ENCODE measurements at regions not wholly inside any gene's neighbourhood (a gene's known extent, or its start where the extent isn't known, plus 50 kb on each side); places are given as distances from the start of the nearest gene placed in this dataset.
A peak's percentile ranks its signal among the peaks of the same experiment; 100 is the strongest.

GRCh38 chr13:103349211-103349980 lies 283.2 kb upstream of the SLC10A2 start:
- Histone ChIP-seq H3K4me3 (ENCODE audit: extremely low read depth in 1 of 4, insufficient read depth in 2 of 4, low read depth in 3 of 4, low read length in 4 of 4) (no peak overlapping the region), H3K79me1 (ENCODE audit: low read depth, low read length) (no peaks in the 10 kb centered on the region), H2BK15ac (ENCODE audit: low read length) (no peak overlapping the region), H3K9me3 (ENCODE audit: insufficient read depth in 2 of 2, low read depth in 1 of 2, low read length in 1 of 2) (no peaks in the 10 kb centered on the region), H3K9ac (replicated peaks in 1 of 4; ENCODE audit: extremely low read depth in 1 of 4, low read depth in 3 of 4, low read length in 3 of 4) (no peak overlapping the region), H4K5ac (ENCODE audit: insufficient read length, low read depth, low read length) (no peak overlapping the region), H3K36me3 (ENCODE audit: control insufficient read depth in 2 of 4, insufficient read depth in 4 of 4, low read length in 3 of 4) (no peaks in the 10 kb centered on the region), H2AFZ (ENCODE audit: low read length) (peak overlapping the region; percentile 52; the same call in 1 of the 2 replicates), H3K56ac (replicated peaks; ENCODE audit: insufficient read length, low read depth, low read length) (no peak overlapping the region), H2BK120ac (replicated peaks; ENCODE audit: low read depth, low read length) (no peak overlapping the region), H3K27me3 (replicated peaks in 1 of 4; ENCODE audit: control insufficient read depth in 3 of 4, extremely low read depth in 1 of 4, insufficient read depth in 3 of 4, low read length in 3 of 4) (no peaks in the 10 kb centered on the region), H3K23me2 (ENCODE audit: low read depth, low read length) (peaks cover 6% of the 10 kb centered on the region; the same call in 1 of the 2 replicates), H3K14ac (ENCODE audit: insufficient read length) (no peak overlapping the region), H3K4me2 (ENCODE audit: insufficient read depth in 1 of 2, low read depth in 2 of 2, low read length in 2 of 2) (no peak overlapping the region), H2BK12ac (ENCODE audit: low read depth, low read length) (no peak overlapping the region), H3K18ac (ENCODE audit: extremely low read depth, low read length) (no peak overlapping the region), H3K4ac (replicated peaks; ENCODE audit: insufficient read length, low read depth, low read length) (no peak overlapping the region), H2BK20ac (ENCODE audit: low read length) (no peak overlapping the region), H3K79me2 (ENCODE audit: control insufficient read depth in 1 of 2, insufficient read depth in 2 of 2, low read length in 2 of 2) (no peaks in the 10 kb centered on the region), H4K20me1 (replicated peaks in 1 of 2; ENCODE audit: control insufficient read depth in 1 of 2, insufficient read depth in 2 of 2, low read length in 2 of 2) (no peaks in the 10 kb centered on the region), H2AK5ac (ENCODE audit: low read depth, low read length) (no peak overlapping the region), H2BK5ac (ENCODE audit: low read depth, low read length) (no peak overlapping the region), H3K27ac (ENCODE audit: low read depth, low read length) (no peak overlapping the region), H4K8ac (ENCODE audit: extremely low read depth, insufficient read depth, low read length) (no peak overlapping the region), H3K23ac (ENCODE audit: insufficient read length) (no peak overlapping the region), H3K4me1 (replicated peaks in 1 of 4; ENCODE audit: control insufficient read depth in 3 of 4, insufficient read depth in 4 of 4, low read length in 3 of 4) (peaks cover 0 to 9% (median 6%) of the 10 kb centered on the region in 4 experiments; a peak in 5 of 7 replicates), H4K91ac (replicated peaks; ENCODE audit: insufficient read length, low read length) (no peak overlapping the region)
- WGBS, 2 experiments (ENCODE audit: extremely low coverage in 1 of 2, insufficient coverage in 1 of 2, insufficient read length in 1 of 2, insufficient replicate concordance in 2 of 2, low coverage in 1 of 2, low lambda C conversion rate in 2 of 2, missing lambda C conversion rate in 1 of 2) = 85% methylated on average over 6 of the region's 6 CpGs; no CpG with 5 or more reads in 1 of the 2 experiments
- ChIA-PET POLR2A (ENCODE audit: partially characterized antibody) (no interaction called here), CTCF (ENCODE audit: partially characterized antibody) (interaction anchor here (0.6 to 1.6 kb wide), 4 partner anchors 75 to 1081 kb away, joined by 3 read pairs; no protein-coding TSS in a partner anchor)
- DNase-seq (ENCODE audit: low read depth in 1 of 2, low spot score in 2 of 2) = no peak
- FAIRE-seq = no peak
- TF ChIP-seq FOSL1 (IDR thresholded peaks at IDR 0.05; ENCODE audit: insufficient read depth, low read depth, low read length) (no peak), SP4 (IDR thresholded peaks at IDR 0.05; ENCODE audit: low read length) (no peak), BCL11A (IDR thresholded peaks at IDR 0.05; ENCODE audit: low read depth in 2 of 2, low read length in 2 of 2) (no peak), BRCA1 (IDR thresholded peaks at IDR 0.05; ENCODE audit: low read depth, low read length) (no peak), CBX5 (IDR thresholded peaks at IDR 0.05; ENCODE audit: low read depth, low read length) (no peak), GABPA (IDR thresholded peaks at IDR 0.05; ENCODE audit: borderline replicate concordance, insufficient read depth, low read length) (no peak), TEAD4 (IDR thresholded peaks at IDR 0.05; ENCODE audit: low read depth, low read length) (no peak), MAX (IDR thresholded peaks at IDR 0.05) (no peak), KDM1A (IDR thresholded peaks at IDR 0.05; ENCODE audit: borderline replicate concordance, low read length) (no peak), HDAC6 (IDR thresholded peaks at IDR 0.05; ENCODE audit: low read depth, low read length) (no peak), RXRA (IDR thresholded peaks at IDR 0.05; ENCODE audit: insufficient read depth, low read depth, low read length) (no peak), POU5F1 (IDR thresholded peaks at IDR 0.05; ENCODE audit: low read depth, low read length) (no peak), SIX5 (IDR thresholded peaks at IDR 0.05; ENCODE audit: low read depth, low read length) (no peak), KDM4A (IDR thresholded peaks at IDR 0.05; ENCODE audit: low read depth, low read length, severe bottlenecking) (no peak)
